CD4-positive, alpha-beta T cell (primary cell): ENCODE measurements at regions not wholly inside any gene's neighbourhood (a gene's known extent, or its start where the extent isn't known, plus 50 kb on each side); places are given as distances from the start of the nearest gene placed in this dataset.

Source experiments
- ATAC-seq: fragments of 200-7000 bp; cut with Tn5 transposase; one replicate; pipeline ENCODE4 v1.10.0; 2022; ENCODE audit warnings: mild to moderate bottlenecking; ENCODE audit not compliant: poor library complexity
- CTCF ChIA-PET: fragments of 350-600 bp; sonication (Branson Sonifier 250); formaldehyde crosslinking; loops from one replicate; lab custom pipeline; 2021; ENCODE audit warnings: antibody characterized with exemption, inconsistent platforms; lab: Charles Lee
- POLR2A ChIA-PET: fragments of 350-600 bp; sonication (Branson Sonifier 250); formaldehyde crosslinking; loops from one replicate; lab custom pipeline; 2021; ENCODE audit warnings: antibody characterized with exemption, inconsistent platforms; lab: Charles Lee
- DNase-seq, 14 experiments: peaks; one replicate each; pipeline ENCODE4 v3.0.0-alpha.2; 2013 to 2020; ENCODE audit warnings: mixed read lengths in 2 of 14
- H3K27ac ChIP-seq, 2 donors: one replicate each; pipeline versions ENCODE4 v1.5.1 to v1.7.0; 2013; ENCODE audit warnings: low read length in 2 of 2, low read depth in 1 of 2, mild to moderate bottlenecking in 1 of 2
- H3K27me3 ChIP-seq, 2 experiments: 1 replicate in 1 of 2; 2 replicates in 1 of 2; pipeline versions ENCODE4 v1.6.1 to v1.7.0; 2013; ENCODE audit warnings: low read length in 2 of 2, control low read depth in 1 of 2, mild to moderate bottlenecking in 1 of 2, moderate library complexity in 1 of 2; ENCODE audit not compliant: insufficient read depth in 2 of 2, control insufficient read depth in 1 of 2
- H3K36me3 ChIP-seq: one replicate; pipeline ENCODE4 v1.6.1; 2013; ENCODE audit warnings: low read length, control low read depth; ENCODE audit not compliant: insufficient read depth
- H3K4me1 ChIP-seq: one replicate; pipeline ENCODE4 v1.6.1; 2013; ENCODE audit warnings: low read length, control low read depth; ENCODE audit not compliant: insufficient read depth
- H3K4me3 ChIP-seq: one replicate; pipeline ENCODE4 v1.5.1; 2013; ENCODE audit warnings: mild to moderate bottlenecking, low read length, moderate library complexity
- H3K9me3 ChIP-seq, 2 experiments: 1 replicate in 1 of 2; 2 replicates in 1 of 2; pipeline versions ENCODE4 v1.6.1 to v1.7.0; 2013; ENCODE audit warnings: low read length in 2 of 2, mild to moderate bottlenecking in 2 of 2, control low read depth in 1 of 2, moderate library complexity in 1 of 2; ENCODE audit not compliant: control insufficient read depth in 1 of 2, insufficient read depth in 1 of 2
- H3K27ac Mint-ChIP-seq: one replicate; pipeline ENCODE4 v1.8.0; 2020; ENCODE audit warnings: mixed read lengths
- H3K27me3 Mint-ChIP-seq: one replicate; pipeline ENCODE4 v1.8.0; 2021; ENCODE audit warnings: mixed read lengths
- H3K36me3 Mint-ChIP-seq: one replicate; pipeline ENCODE4 v1.8.0; 2021; ENCODE audit warnings: low read depth, mixed read lengths
- H3K4me1 Mint-ChIP-seq: one replicate; pipeline ENCODE4 v1.8.0; 2021; ENCODE audit warnings: low read depth, mixed read lengths
- H3K4me3 Mint-ChIP-seq: one replicate; pipeline ENCODE4 v1.8.0; 2020; ENCODE audit warnings: mild to moderate bottlenecking, mixed read lengths
- H3K9me3 Mint-ChIP-seq: one replicate; pipeline ENCODE4 v1.8.0; 2020; ENCODE audit warnings: mixed read lengths
- intact Hi-C, 2 experiments: fragments of 100-400 bp; cut with DNase I in 1 of 2; cut with micrococcal nuclease in 1 of 2; formaldehyde crosslinking; loops; one replicate each; pipeline versions ENCODE4 v1.15.1 to v1.9.0; 2023 to 2025; cut with DNase I, micrococcal nuclease
- TF ChIP-seq, protein P1 (sequence below): fragments of 200-600 bp; IDR thresholded peaks from one replicate; pipeline ENCODE4 v1.8.0; 2022; ENCODE audit warnings: antibody characterized with exemption, mild to moderate bottlenecking

- Histone ChIP-seq H3K9me3 (no peaks in the 10 kb centered on the region), H3K36me3 (no peaks in the 10 kb centered on the region), H3K4me3 (no peak overlapping the region), H3K4me1 (no peaks in the 10 kb centered on the region), H3K27me3 (no peaks in the 10 kb centered on the region), H3K27ac (no peak overlapping the region)
- TF ChIP-seq, protein P1, sequence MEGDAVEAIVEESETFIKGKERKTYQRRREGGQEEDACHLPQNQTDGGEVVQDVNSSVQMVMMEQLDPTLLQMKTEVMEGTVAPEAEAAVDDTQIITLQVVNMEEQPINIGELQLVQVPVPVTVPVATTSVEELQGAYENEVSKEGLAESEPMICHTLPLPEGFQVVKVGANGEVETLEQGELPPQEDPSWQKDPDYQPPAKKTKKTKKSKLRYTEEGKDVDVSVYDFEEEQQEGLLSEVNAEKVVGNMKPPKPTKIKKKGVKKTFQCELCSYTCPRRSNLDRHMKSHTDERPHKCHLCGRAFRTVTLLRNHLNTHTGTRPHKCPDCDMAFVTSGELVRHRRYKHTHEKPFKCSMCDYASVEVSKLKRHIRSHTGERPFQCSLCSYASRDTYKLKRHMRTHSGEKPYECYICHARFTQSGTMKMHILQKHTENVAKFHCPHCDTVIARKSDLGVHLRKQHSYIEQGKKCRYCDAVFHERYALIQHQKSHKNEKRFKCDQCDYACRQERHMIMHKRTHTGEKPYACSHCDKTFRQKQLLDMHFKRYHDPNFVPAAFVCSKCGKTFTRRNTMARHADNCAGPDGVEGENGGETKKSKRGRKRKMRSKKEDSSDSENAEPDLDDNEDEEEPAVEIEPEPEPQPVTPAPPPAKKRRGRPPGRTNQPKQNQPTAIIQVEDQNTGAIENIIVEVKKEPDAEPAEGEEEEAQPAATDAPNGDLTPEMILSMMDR: no peak
- Mint-ChIP-seq H3K27me3 (no peaks in the 10 kb centered on the region), H3K36me3 (no peaks in the 10 kb centered on the region), H3K9me3 (no peaks in the 10 kb centered on the region), H3K4me1 (no peaks in the 10 kb centered on the region), H3K4me3 (no peak overlapping the region), H3K27ac (no peak overlapping the region)
- POLR2A ChIA-PET: no interaction called here
- DNase-seq (no peak), ATAC-seq (no peak)
- intact Hi-C loops: no loop called here
- CTCF ChIA-PET: interaction anchor here (0.6 kb wide), 1 partner anchor 592 kb away, joined by 3 read pairs; no protein-coding TSS in a partner anchor
Measured at GRCh38 chr3:139293665-139294023, 50.2 kb upstream of the MRPS22 start.
